HepG2 (cell line): ENCODE measurements at regions not wholly inside any gene's neighbourhood (a gene's known extent, or its start where the extent isn't known, plus 50 kb on each side); places are given as distances from the start of the nearest gene placed in this dataset.

Source experiments
- IKZF4 ChIP-seq: sonication (generic); formaldehyde crosslinking; IDR thresholded peaks from 2 replicates; pipeline ENCODE4 v1.5.1; 2020; ENCODE audit warnings: borderline replicate concordance, mild to moderate bottlenecking, low read depth, missing genetic modification reagents; ENCODE audit errors: not compliant biosample characterization
- MYC ChIP-seq: sonication (generic); formaldehyde crosslinking; IDR thresholded peaks from 2 replicates; pipeline ENCODE4 v1.9.0; 2021; ENCODE audit warnings: missing genetic modification reagents, borderline replicate concordance
- PRPF4 ChIP-seq: fragments of 200-400 bp; formaldehyde crosslinking; IDR thresholded peaks from 2 replicates; pipeline ENCODE4 v1.6.1; 2016; ENCODE audit warnings: low read length, low read depth; ENCODE audit not compliant: poor library complexity, severe bottlenecking
- TOPORS ChIP-seq: sonication (generic); formaldehyde crosslinking; IDR thresholded peaks from 2 replicates; pipeline ENCODE4 v1.8.0; 2023; ENCODE audit warnings: mild to moderate bottlenecking, missing genetic modification reagents
- ZNF446 ChIP-seq: sonication (generic); formaldehyde crosslinking; IDR thresholded peaks from 2 replicates; pipeline ENCODE4 v1.5.0; 2020; ENCODE audit warnings: mild to moderate bottlenecking, missing genetic modification reagents
- ZNF780A ChIP-seq: sonication (generic); formaldehyde crosslinking; IDR thresholded peaks from 2 replicates; pipeline ENCODE4 v1.8.0; 2022; ENCODE audit warnings: mild to moderate bottlenecking, missing genetic modification reagents, moderate library complexity
- ZZZ3 ChIP-seq: sonication (generic); formaldehyde crosslinking; IDR thresholded peaks from 2 replicates; pipeline ENCODE4 v1.4.0; 2020; ENCODE audit warnings: missing genetic modification reagents, mild to moderate bottlenecking, borderline replicate concordance
- TF ChIP-seq, protein P1 (sequence below): sonication (generic); formaldehyde crosslinking; IDR thresholded peaks from 2 replicates; pipeline ENCODE4 v1.5.1; 2020; ENCODE audit warnings: missing genetic modification reagents, mild to moderate bottlenecking, borderline replicate concordance
- TF ChIP-seq, protein P2 (sequence below): sonication (generic); formaldehyde crosslinking; IDR thresholded peaks from 2 replicates; pipeline ENCODE4 v1.4.0; 2020; ENCODE audit warnings: missing genetic modification reagents, borderline replicate concordance
- TF ChIP-seq, protein P3 (sequence below): sonication (generic); formaldehyde crosslinking; IDR thresholded peaks from 2 replicates; pipeline ENCODE4 v1.4.0; 2020; ENCODE audit warnings: missing genetic modification reagents, borderline replicate concordance

DNA sequence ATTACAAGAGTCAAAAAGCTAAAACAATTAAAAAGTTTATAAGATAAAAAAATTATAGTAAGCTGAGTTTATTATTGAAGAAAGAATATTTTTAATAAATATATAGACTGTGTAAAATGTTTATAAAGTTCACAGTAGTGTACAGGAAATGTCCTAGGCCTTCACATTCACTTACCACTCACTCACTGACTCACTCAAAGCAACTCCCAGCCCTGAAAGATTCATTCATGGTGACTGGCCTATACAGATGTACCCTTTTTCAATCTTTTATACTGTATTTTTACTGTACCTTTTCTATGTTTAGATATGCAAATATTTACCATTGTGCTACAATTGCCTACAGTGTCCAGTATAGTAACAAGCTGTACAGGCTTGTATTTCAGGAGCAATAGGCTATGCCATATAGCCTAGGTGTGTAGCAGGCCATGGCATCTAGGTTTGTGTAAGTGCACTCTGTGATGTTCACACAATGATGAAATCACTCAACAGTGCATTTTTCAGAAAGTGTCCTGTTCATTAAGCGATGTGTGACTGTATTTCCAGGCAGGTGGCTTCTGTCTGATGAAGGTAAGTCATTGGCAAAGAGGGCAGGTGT, 130.2 kb downstream of the BTBD3 start (continued):
- TF ChIP-seq ZNF446 (CRISPR knock-in tag) (no peak), ZZZ3 (CRISPR knock-in tag) (no peak), ZNF780A (no peak), TOPORS (CRISPR knock-in tag) (no peak), PRPF4 (no peak), MYC (CRISPR knock-in tag) (no peak), IKZF4 (CRISPR knock-in tag) (no peak)
- TF ChIP-seq, protein P1, sequence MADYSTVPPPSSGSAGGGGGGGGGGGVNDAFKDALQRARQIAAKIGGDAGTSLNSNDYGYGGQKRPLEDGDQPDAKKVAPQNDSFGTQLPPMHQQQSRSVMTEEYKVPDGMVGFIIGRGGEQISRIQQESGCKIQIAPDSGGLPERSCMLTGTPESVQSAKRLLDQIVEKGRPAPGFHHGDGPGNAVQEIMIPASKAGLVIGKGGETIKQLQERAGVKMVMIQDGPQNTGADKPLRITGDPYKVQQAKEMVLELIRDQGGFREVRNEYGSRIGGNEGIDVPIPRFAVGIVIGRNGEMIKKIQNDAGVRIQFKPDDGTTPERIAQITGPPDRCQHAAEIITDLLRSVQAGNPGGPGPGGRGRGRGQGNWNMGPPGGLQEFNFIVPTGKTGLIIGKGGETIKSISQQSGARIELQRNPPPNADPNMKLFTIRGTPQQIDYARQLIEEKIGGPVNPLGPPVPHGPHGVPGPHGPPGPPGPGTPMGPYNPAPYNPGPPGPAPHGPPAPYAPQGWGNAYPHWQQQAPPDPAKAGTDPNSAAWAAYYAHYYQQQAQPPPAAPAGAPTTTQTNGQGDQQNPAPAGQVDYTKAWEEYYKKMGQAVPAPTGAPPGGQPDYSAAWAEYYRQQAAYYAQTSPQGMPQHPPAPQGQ (CRISPR knock-in tag) = no peak
- TF ChIP-seq, protein P2, sequence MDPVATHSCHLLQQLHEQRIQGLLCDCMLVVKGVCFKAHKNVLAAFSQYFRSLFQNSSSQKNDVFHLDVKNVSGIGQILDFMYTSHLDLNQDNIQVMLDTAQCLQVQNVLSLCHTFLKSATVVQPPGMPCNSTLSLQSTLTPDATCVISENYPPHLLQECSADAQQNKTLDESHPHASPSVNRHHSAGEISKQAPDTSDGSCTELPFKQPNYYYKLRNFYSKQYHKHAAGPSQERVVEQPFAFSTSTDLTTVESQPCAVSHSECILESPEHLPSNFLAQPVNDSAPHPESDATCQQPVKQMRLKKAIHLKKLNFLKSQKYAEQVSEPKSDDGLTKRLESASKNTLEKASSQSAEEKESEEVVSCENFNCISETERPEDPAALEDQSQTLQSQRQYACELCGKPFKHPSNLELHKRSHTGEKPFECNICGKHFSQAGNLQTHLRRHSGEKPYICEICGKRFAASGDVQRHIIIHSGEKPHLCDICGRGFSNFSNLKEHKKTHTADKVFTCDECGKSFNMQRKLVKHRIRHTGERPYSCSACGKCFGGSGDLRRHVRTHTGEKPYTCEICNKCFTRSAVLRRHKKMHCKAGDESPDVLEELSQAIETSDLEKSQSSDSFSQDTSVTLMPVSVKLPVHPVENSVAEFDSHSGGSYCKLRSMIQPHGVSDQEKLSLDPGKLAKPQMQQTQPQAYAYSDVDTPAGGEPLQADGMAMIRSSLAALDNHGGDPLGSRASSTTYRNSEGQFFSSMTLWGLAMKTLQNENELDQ (CRISPR knock-in tag) = no peak
- TF ChIP-seq, protein P3, sequence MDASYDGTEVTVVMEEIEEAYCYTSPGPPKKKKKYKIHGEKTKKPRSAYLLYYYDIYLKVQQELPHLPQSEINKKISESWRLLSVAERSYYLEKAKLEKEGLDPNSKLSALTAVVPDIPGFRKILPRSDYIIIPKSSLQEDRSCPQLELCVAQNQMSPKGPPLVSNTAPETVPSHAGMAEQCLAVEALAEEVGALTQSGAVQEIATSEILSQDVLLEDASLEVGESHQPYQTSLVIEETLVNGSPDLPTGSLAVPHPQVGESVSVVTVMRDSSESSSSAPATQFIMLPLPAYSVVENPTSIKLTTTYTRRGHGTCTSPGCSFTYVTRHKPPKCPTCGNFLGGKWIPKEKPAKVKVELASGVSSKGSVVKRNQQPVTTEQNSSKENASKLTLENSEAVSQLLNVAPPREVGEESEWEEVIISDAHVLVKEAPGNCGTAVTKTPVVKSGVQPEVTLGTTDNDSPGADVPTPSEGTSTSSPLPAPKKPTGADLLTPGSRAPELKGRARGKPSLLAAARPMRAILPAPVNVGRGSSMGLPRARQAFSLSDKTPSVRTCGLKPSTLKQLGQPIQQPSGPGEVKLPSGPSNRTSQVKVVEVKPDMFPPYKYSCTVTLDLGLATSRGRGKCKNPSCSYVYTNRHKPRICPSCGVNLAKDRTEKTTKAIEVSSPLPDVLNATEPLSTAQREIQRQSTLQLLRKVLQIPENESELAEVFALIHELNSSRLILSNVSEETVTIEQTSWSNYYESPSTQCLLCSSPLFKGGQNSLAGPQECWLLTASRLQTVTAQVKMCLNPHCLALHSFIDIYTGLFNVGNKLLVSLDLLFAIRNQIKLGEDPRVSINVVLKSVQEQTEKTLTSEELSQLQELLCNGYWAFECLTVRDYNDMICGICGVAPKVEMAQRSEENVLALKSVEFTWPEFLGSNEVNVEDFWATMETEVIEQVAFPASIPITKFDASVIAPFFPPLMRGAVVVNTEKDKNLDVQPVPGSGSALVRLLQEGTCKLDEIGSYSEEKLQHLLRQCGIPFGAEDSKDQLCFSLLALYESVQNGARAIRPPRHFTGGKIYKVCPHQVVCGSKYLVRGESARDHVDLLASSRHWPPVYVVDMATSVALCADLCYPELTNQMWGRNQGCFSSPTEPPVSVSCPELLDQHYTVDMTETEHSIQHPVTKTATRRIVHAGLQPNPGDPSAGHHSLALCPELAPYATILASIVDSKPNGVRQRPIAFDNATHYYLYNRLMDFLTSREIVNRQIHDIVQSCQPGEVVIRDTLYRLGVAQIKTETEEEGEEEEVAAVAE = no peak
